ENCODE measurements at regions not wholly inside any gene's neighbourhood (a gene's known extent, or its start where the extent isn't known, plus 50 kb on each side); places are given as distances from the start of the nearest gene placed in this dataset.

GRCh38 chr21:38702196-38702595 is 103.5 kb upstream of the ETS2 start:
- DNase-seq (ENCODE audit: low read depth), result no peak

GRCh38 chr21:38709876-38710275 is 95.9 kb upstream of the ETS2 start:
- DNase-seq (ENCODE audit: low read depth), result no peak

GRCh38 chr21:38712071-38712470 is 93.7 kb upstream of the ETS2 start:
- DNase-seq (ENCODE audit: low read depth), result no peak

GRCh38 chr21:38712664-38713063 is 93.1 kb upstream of the ETS2 start:
- DNase-seq (ENCODE audit: low read depth), result no peak

GRCh38 chr21:38714039-38714817 is 91.5 kb upstream of the ETS2 start:
- no peak for DNase-seq (ENCODE audit: low read depth)

GRCh38 chr21:38714999-38715398 is 90.7 kb upstream of the ETS2 start:
- no peak for DNase-seq (ENCODE audit: low read depth)

- no peak for DNase-seq (ENCODE audit: low read depth)
Measured at GRCh38 chr21:38716088-38716487, 89.6 kb upstream of the ETS2 start.

GRCh38 chr21:38716942-38717341 is 88.8 kb upstream of the ETS2 start:
- DNase-seq (ENCODE audit: low read depth), result no peak

GRCh38 chr21:38718481-38718880 is 87.2 kb upstream of the ETS2 start:
- DNase-seq (ENCODE audit: low read depth), result no peak

- no peak for DNase-seq (ENCODE audit: low read depth)
Measured at GRCh38 chr21:38720074-38720473, 85.7 kb upstream of the ETS2 start.

GRCh38 chr21:38721055-38721454 is 84.7 kb upstream of the ETS2 start:
- DNase-seq (ENCODE audit: low read depth), result no peak

- DNase-seq (ENCODE audit: low read depth), result no peak
Measured at GRCh38 chr21:38721958-38722357, 83.8 kb upstream of the ETS2 start.

- DNase-seq (ENCODE audit: low read depth), result no peak
Measured at GRCh38 chr21:38725196-38726157, 80.3 kb upstream of the ETS2 start.

GRCh38 chr21:38726482-38726881 is 79.2 kb upstream of the ETS2 start:
- no peak for DNase-seq (ENCODE audit: low read depth)

GRCh38 chr21:38729291-38729690 is 76.4 kb upstream of the ETS2 start:
- DNase-seq (ENCODE audit: low read depth), result no peak

GRCh38 chr21:38729754-38730379 is 75.9 kb upstream of the ETS2 start:
- DNase-seq (ENCODE audit: low read depth), result no peak

GRCh38 chr21:38733972-38734546 is 71.7 kb upstream of the ETS2 start:
- peak; percentile 63 for DNase-seq (ENCODE audit: low read depth)

GRCh38 chr21:38734646-38735365 is 70.9 kb upstream of the ETS2 start:
- DNase-seq (ENCODE audit: low read depth), result no peak

GRCh38 chr21:38735626-38736206 is 70.0 kb upstream of the ETS2 start:
- DNase-seq (ENCODE audit: low read depth), result no peak

- DNase-seq (ENCODE audit: low read depth), result no peak
Measured at GRCh38 chr21:38740090-38740489, 65.6 kb upstream of the ETS2 start.

Data from activated T-cell treated with anti-CD3 and anti-CD28 coated beads for 48 hours (primary cell).